Prostate gland (tissue), 2 donors: ENCODE measurements at regions not wholly inside any gene's neighbourhood (a gene's known extent, or its start where the extent isn't known, plus 50 kb on each side); places are given as distances from the start of the nearest gene placed in this dataset.

ENCODE experiments used
- DNase-seq: peaks from one replicate; pipeline ENCODE4 v3.0.0-alpha.2; 2019; ENCODE audit warnings: low spot score
- H3K27ac ChIP-seq, 2 donors: fragments of 200-600 bp; sonication (generic); 2 replicates each; pipeline ENCODE4 v1.5.1; 2017 to 2019
- H3K27me3 ChIP-seq: fragments of 200-600 bp; sonication (generic); replicated peaks from 2 replicates; pipeline ENCODE4 v1.5.1; 2019; ENCODE audit not compliant: insufficient read depth
- H3K36me3 ChIP-seq, 2 donors: fragments of 200-600 bp; sonication (generic); 1 replicate in 1 of 2; 2 replicates in 1 of 2; pipeline versions ENCODE4 v1.5.1 to v1.8.1; 2017 to 2019
- H3K4me1 ChIP-seq: fragments of 200-600 bp; sonication (generic); replicated peaks from 2 replicates; pipeline ENCODE4 v1.5.1; 2019
- H3K4me3 ChIP-seq, 2 donors: fragments of 200-600 bp; sonication (generic); 2 replicates each; pipeline ENCODE4 v1.5.1; 2017 to 2019
- H3K9me3 ChIP-seq: fragments of 200-600 bp; sonication (generic); 2 replicates; pipeline ENCODE4 v1.5.1; 2017
- CTCF ChIP-seq, 4 experiments: fragments of 200-600 bp in 2 of 4; fragments of 450-650 bp in 2 of 4; sonication (generic) in 2 of 4; IDR thresholded peaks; 1 replicate in 3 of 4; 2 replicates in 1 of 4; pipeline ENCODE4 v1.5.1; 2016 to 2019; ENCODE audit warnings: antibody characterized with exemption in 4 of 4, mild to moderate bottlenecking in 2 of 4, moderate library complexity in 2 of 4
- POLR2A ChIP-seq: fragments of 450-650 bp; IDR thresholded peaks from one replicate; pipeline ENCODE4 v1.6.1; 2016; ENCODE audit warnings: antibody characterized with exemption, mild to moderate bottlenecking
- POLR2AphosphoS5 ChIP-seq: sonication (generic); formaldehyde crosslinking; IDR thresholded peaks from one replicate; pipeline ENCODE4 v1.6.1; 2017; ENCODE audit warnings: antibody characterized with exemption
- WGBS: methylation state at CpG from one replicate; pipeline ENCODE4 v1.1.5; 2018; 5-methylcytosine and 5-hydroxymethylcytosine counted together
- intact Hi-C: fragments of 100-400 bp; cut with DNase I; formaldehyde crosslinking; loops from one replicate; pipeline ENCODE4 v1.14.2; 2022

GRCh38 chr20:58162986-58163385, 65.5 kb downstream of the ANKRD60 start:
- TF ChIP-seq CTCF (IDR thresholded peaks at IDR 0.05) = no peak
- peak; percentile 27 for TF ChIP-seq POLR2AphosphoS5
- intact Hi-C loops = no loop called here

GRCh38 chr20:58161192-58161591, 67.3 kb downstream of the ANKRD60 start:
- Histone ChIP-seq H3K27me3 (no peaks in the 10 kb centered on the region), H3K9me3 (no peaks in the 10 kb centered on the region), H3K36me3 (no peaks in the 10 kb centered on the region), H3K4me3 (no peak overlapping the region), H3K27ac (no peak overlapping the region), H3K4me1 (no peaks in the 10 kb centered on the region)
- TF ChIP-seq POLR2AphosphoS5 = no peak
- TF ChIP-seq POLR2A = no peak
- TF ChIP-seq CTCF (IDR thresholded peaks at IDR 0.05) = no peak
- 95% methylated on average over 2 of the region's 2 CpGs for WGBS
- DNase-seq = no peak
- intact Hi-C loops = no loop called here

More at GRCh38 chr20:58162986-58163385, 65.5 kb downstream of the ANKRD60 start:
- Histone ChIP-seq H3K27me3 (no peaks in the 10 kb centered on the region), H3K4me3 (no peak overlapping the region), H3K27ac (peak overlapping the region in 1 of 2 donors; percentile 2), H3K36me3 (no peaks in the 10 kb centered on the region), H3K9me3 (no peaks in the 10 kb centered on the region), H3K4me1 (no peaks in the 10 kb centered on the region)
- WGBS = 54% methylated on average over 3 of the region's 3 CpGs
- no peak for DNase-seq

DNA sequence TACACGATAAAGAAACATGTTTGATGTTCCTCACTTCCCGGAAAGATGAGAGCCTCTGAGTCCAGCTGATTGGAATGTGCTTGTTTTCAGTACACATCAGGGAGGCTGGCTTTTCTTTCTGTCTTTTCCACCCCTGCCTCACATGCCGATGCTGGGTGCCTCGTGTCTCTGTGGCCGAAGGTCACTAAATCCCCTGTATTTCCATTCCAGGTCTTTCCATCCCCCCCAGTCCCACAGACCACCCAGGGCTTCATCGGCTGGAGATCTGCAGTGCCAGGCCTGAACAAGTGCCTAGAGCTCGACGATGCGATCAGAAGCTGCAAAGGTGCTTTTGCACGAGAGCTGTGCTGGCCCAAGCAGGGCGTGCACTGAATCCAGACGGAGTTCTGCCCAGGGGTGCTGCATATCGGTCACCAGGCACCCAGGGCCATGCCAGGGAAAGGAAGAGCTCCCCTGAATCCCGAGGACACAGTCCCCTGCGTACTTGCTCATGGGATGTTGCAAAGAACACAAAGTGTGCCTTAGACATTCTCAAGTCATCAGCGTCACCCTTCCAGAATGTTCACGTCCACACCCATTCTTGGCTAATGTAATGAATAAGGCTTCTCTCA, 67.9 kb downstream of the ANKRD60 start:
- intact Hi-C loops = no loop called here
- Histone ChIP-seq H3K36me3 (no peaks in the 10 kb centered on the region), H3K27me3 (no peaks in the 10 kb centered on the region), H3K27ac (peak overlapping the region in 1 of 2 donors; percentile 28), H3K4me3 (no peak overlapping the region), H3K9me3 (no peaks in the 10 kb centered on the region), H3K4me1 (no peaks in the 10 kb centered on the region)
- 76% methylated on average over 17 of the region's 17 CpGs for WGBS
- TF ChIP-seq CTCF (IDR thresholded peaks at IDR 0.05) = no peak
- DNase-seq = no peak

DNA sequence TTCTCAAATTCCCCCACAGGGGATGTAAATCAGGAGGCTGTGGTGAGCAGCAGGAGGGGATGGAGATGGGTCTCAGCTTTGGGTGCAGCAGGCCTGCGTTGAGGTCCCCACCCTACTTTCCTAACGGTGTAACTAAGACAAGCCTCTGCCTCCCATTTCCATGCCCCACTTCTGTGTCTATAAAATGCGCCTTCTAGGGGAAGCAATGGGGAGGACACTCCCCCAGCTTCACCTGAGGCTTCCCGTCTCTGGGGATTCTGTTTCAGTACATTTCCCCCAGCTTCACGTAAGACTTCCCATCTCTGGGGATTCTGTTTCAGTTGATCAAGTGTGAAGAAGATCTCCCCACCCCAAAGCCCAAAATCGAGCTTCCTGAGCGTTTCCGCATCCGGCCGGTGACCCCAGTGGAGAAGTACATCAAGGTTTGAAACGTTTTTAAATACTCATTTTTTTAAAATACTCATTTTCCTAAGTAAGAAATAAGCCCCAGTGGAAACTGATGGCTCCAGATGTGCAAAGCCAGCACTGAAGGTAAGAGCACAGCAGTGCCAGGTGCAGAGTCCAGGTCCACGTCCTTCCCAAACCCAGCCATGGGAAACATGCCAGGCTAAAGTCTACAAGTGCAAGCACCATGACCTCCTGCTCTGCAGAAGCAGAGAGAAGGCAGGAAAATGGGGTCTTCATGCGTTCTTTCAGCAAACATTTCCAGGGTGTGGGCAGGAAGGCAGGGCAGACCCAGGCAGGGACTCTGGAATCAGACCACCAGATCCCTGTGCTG, 73.1 kb downstream of the ANKRD60 start:
- intact Hi-C loops = no loop called here
- H3K36me3 ChIP-seq = no peaks in the 10 kb centered on the region
- no peak overlapping the region for H3K4me3 ChIP-seq
- DNase-seq = no peak
- no peaks in the 10 kb centered on the region for H3K9me3 ChIP-seq
- no peaks in the 10 kb centered on the region for H3K4me1 ChIP-seq
- H3K27me3 ChIP-seq = no peaks in the 10 kb centered on the region
- WGBS = 87% methylated on average over 13 of the region's 13 CpGs
- H3K27ac ChIP-seq = no peak overlapping the region
- TF ChIP-seq CTCF (IDR thresholded peaks at IDR 0.05) (no peak), POLR2AphosphoS5 (no peak), POLR2A (no peak)

GRCh38 chr20:58154113-58154512, 74.3 kb downstream of the ANKRD60 start:
- Histone ChIP-seq H3K9me3 (no peaks in the 10 kb centered on the region), H3K4me3 (no peak overlapping the region), H3K4me1 (no peaks in the 10 kb centered on the region), H3K27me3 (no peaks in the 10 kb centered on the region), H3K27ac (no peak overlapping the region), H3K36me3 (no peaks in the 10 kb centered on the region)
- TF ChIP-seq CTCF (IDR thresholded peaks at IDR 0.05) (no peak), POLR2AphosphoS5 (no peak), POLR2A (no peak)
- WGBS = 88% methylated on average over 1 of the region's 1 CpG
- intact Hi-C loops = no loop called here
- no peak for DNase-seq
